Liver (tissue), 3 donors: ENCODE measurements at regions not wholly inside any gene's neighbourhood (a gene's known extent, or its start where the extent isn't known, plus 50 kb on each side); places are given as distances from the start of the nearest gene placed in this dataset.

Experiments
- ATF3 ChIP-seq: IDR thresholded peaks from 2 replicates; pipeline ENCODE4 v1.6.1; 2016; ENCODE audit warnings: antibody characterized with exemption
- CTCF ChIP-seq: fragments of 150-350 bp; IDR thresholded peaks from 2 replicates; pipeline ENCODE4 v1.5.1; 2017; ENCODE audit warnings: improper control_type of control experiment, low read depth, low read length; ENCODE audit not compliant: missing input control
- EGR1 ChIP-seq, 2 donors: IDR thresholded peaks; 2 replicates each; pipeline ENCODE4 v1.6.1; 2016 to 2018; ENCODE audit warnings: antibody characterized with exemption in 2 of 2, low read depth in 2 of 2
- FOXA1 ChIP-seq: IDR thresholded peaks from 2 replicates; pipeline ENCODE4 v1.6.1; 2016; ENCODE audit warnings: antibody characterized with exemption
- HNF4G ChIP-seq: IDR thresholded peaks from 2 replicates; pipeline ENCODE4 v1.6.1; 2016; ENCODE audit warnings: antibody characterized with exemption
- JUND ChIP-seq, 2 donors: IDR thresholded peaks; 2 replicates each; pipeline ENCODE4 v1.6.1; 2016; ENCODE audit warnings: antibody characterized with exemption in 2 of 2
- MAX ChIP-seq: IDR thresholded peaks from 2 replicates; pipeline ENCODE4 v1.6.1; 2016; ENCODE audit warnings: antibody characterized with exemption
- REST ChIP-seq: IDR thresholded peaks from 2 replicates; pipeline ENCODE4 v1.6.1; 2016; ENCODE audit warnings: antibody characterized with exemption, mild to moderate bottlenecking
- RXRA ChIP-seq, 2 donors: IDR thresholded peaks; 2 replicates each; pipeline ENCODE4 v1.6.1; 2017 to 2018; ENCODE audit warnings: antibody characterized with exemption in 2 of 2, mild to moderate bottlenecking in 1 of 2
- SP1 ChIP-seq: IDR thresholded peaks from 2 replicates; pipeline ENCODE4 v1.6.1; 2018; ENCODE audit warnings: antibody characterized with exemption, mild to moderate bottlenecking
- TAF1 ChIP-seq: conservative IDR thresholded peaks from 2 replicates; pipeline ENCODE4 v1.6.1; 2016; ENCODE audit warnings: antibody characterized with exemption, mild to moderate bottlenecking
- YY1 ChIP-seq: IDR thresholded peaks from 2 replicates; pipeline ENCODE4 v1.6.1; 2016; ENCODE audit warnings: antibody characterized with exemption, mild to moderate bottlenecking
- ZBTB33 ChIP-seq: IDR thresholded peaks from 2 replicates; pipeline ENCODE4 v1.6.1; 2016; ENCODE audit warnings: antibody characterized with exemption
- donor health status: healthy.
- donor health status: healthy.

GRCh38 chr11:111443640-111444039, 64.6 kb upstream of the POU2AF1 start:
- TF ChIP-seq SP1 (no peak), CTCF (no peak), RXRA (IDR thresholded peaks at IDR 0.05) (no peak), HNF4G (no peak), YY1 (no peak), JUND (IDR thresholded peaks at IDR 0.05) (no peak), TAF1 (no peak), EGR1 (IDR thresholded peaks at IDR 0.05; ENCODE audit: low read depth in 2 of 2) (no peak), ZBTB33 (no peak), ATF3 (no peak), MAX (no peak), FOXA1 (no peak), REST (no peak)
